GM11168 (cell line): ENCODE measurements at regions not wholly inside any gene's neighbourhood (a gene's known extent, or its start where the extent isn't known, plus 50 kb on each side); places are given as distances from the start of the nearest gene placed in this dataset.
"Not testable (repeated sequence)": the region's sequence is repeated elsewhere in the genome, so short reads cannot be mapped to it uniquely, and the experiment has no call there.

Source experiments
- in situ Hi-C: fragments of 300-500 bp; cut with MboI; formaldehyde crosslinking; loops from one replicate; pipeline ENCODE4 v1.12.0; 2022; ENCODE audit warnings: low sequenced_read_pairs; ENCODE audit not compliant: unreplicated experiment

DNA sequence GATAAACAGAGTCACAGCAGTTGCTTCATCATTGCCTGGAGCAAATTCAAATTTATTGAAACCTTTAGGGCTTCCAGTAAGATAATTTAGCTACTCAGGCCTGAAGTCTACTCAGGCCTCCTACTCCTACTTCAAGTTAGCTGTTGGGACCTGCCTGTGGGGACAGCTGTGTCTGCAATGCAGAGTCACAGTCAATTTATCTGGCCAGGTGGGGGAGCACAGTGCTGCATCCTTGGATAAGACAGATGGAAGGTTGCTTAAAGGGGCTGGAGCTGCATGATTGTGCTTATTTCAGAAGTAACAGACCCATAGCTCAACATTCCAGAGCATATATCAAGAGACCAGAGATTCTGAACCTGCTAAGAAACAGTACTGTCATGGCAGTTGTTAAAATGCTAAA is 932.1 kb downstream of the QKI start:
- in situ Hi-C loops: no loop called here

DNA sequence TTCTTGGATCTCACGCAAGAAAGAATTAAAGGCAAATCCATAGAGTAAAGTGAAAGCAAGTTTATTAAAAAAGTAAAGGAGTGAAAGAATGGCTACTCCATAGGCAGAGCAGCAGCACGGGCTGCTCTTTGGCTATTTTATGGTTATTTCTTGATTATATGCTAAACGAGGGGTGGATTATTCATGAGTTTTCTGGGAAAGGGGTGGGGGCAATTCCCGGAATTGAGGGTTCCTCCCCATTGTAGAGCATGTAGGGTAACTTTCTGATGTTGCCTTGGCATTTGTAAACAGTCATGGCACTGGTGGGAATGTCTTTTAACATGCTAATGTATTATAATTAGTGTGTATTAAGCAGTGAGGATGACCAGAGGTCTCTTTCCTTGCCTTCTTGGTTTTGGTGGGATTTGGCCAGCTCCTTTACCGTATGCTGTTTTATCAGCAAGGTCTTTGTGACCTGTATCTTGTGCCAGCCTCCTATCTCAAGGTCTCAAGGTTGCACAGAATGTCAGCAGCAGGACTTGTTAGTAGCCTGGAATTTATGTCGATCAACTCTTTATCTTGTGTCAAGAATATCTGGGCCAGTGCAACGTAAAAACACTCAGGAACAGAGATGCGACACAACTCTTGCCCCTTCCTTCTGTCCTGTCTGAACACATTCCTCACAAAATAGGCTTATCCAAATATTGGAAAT is 931.4 kb downstream of the QKI start:
- in situ Hi-C loops: no loop called here

DNA sequence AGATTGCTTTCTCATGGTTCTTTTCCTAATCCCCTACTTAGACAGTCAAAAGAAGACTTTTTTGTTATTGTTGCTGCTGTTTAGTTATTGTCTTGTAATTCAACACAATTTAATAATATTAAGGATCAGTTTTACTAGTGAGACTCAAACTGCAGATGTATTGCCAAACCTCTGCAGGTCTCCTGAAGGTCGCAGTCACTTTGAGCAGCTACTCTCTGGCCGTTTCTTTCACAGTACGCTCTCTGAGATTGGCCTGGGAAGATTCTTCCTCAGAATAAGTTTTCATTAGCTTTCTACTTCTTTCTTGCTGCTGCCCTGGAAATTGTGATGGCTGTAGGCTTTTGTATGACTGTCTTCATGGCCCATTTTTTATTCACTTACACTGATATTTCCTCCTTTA is 930.8 kb downstream of the QKI start:
- in situ Hi-C loops: no loop called here

DNA sequence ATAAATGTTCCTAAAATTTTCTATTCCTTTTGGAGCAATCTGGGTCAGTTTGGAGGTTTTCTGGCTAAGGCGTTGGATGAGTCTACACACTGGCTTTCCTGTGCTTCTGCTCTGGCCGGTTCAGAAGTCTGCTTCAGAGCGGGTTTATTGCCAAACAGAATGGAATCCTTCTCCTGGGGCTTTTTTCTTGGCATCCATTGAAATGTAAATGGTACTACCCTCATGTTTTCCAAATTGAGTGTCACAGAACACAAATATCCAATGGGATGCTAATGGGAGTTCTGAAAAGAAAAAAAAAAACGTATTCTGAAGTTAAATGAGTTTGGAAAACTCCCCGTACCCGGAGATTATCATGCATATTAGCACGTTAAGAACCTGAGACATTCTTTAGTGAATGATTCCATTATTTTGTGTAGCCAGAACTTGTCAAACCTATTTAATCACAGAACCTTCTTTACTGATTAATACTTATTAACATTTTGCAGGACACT is 930.3 kb downstream of the QKI start:
- in situ Hi-C loops: no loop called here

DNA sequence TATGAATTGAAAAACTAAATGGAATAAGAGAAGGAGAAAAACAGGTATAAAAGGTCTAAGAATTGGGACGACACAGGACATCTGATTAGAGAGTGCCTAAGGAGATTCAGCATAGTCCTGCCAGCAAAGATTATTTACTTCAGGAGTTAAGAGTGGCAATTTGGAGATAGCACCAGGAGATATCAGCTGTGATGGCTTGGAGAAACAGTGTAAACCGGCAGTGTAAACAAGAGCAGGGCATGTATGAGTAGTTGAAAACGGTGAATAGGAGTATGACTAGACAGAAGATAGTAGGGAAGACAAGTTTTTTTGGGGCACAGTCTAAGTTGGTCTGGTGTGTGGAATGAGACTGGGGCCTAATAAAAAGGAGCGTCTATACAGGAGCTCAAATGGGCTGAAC is 924.9 kb downstream of the QKI start:
- in situ Hi-C loops: not testable (repeated sequence)

DNA sequence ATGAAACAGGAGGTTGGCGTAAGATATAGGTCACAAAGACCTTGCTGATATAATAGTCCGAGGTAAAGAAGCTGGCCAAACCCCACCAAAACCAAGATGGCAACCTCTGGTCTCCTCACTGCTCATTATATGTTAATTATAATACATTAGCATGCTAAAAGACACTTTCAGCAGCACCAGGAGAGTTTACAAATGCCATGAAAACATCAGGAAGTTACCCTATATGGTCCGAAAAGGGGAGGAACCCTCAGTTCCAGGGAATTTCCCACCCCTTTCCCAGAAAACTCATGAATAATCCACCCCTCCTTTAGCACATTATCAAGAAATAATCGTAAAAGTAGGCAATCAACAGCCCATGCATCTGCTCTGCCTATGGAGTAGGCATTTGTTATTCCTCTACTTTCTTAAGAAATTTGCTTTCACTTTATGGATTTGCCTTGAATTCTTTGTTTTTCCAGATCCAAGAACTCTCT is 923.4 kb downstream of the QKI start:
- in situ Hi-C loops: no loop called here

DNA sequence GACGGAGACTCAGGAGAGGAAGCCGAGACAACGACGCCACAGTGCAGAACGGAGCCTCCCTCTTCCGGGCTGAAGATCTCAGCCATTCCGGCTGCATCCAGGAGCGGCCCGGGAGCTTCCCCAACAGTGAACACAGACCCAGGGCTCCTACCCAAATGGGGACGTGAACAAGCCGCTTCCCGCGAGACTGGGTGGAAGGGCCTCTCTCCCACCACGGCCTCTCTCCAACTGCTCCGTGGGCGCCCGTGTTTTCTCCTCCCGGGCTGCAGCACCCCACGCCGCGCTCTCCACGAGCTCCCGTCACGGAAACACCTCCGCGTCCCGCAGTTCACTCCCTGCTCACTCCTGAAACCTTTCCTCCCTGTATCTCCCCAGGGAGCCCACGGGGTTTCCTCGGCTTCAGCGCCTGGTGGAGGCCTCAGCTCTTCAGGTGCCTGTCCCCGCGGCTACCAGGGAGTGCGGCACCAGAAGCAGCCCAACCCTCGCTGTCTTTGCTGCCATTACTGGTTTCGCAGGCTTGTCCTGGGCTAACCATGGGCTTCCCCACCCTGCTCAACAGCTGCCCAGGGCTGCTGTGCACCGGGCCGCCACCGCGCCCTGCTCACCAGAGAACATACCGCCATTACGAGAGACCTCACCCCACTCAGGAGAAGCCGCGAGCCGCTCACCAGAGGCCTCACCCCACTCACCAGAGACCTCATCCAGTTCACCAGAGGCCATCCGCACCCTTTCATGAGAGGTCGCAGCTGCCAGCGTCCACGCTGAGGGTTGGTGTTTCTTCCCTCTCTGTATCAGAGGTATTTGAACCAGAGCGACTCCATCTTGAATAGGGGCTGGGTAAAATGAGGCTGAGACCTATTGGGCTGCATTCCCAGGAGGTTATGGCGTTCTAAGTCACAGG is 922.8 kb downstream of the QKI start:
- in situ Hi-C loops: no loop called here

DNA sequence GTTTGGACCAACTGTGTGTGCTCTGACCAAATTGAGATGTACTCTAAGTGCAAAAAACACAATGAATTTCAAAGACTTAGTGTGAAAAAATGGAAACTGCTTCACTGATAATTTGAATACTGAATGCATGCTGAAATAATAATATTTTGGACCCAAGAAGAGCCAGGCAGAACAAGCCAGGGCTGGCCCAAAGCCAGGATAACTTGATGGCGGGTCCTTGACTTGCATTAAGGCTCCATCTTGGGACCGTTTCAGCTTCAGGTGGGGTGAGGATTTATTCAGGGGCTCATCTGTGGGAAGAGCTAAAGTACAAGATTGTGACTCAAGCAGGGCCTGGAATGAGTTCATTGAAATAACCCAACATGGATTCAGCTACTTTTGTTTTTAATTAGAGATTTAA is 921.9 kb downstream of the QKI start:
- in situ Hi-C loops: no loop called here

DNA sequence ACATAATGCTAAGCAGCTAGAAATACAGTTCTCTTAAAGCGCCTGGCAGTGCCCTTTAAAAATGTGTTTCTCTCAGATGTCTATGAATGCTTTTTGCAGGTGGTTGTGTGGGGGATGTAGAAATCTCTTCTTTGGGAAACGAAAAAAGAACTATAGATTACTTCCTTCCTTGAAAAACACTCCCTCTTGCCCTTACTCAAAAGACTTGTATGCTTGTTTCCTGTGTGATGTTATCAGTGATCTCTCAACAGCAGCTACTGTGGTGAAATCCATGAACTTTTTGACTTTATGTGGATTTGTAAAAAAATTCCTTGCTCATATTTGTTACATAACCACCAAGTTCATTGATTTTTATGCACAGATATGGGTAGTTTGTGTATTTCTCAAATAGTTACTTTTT is 916.5 kb downstream of the QKI start:
- in situ Hi-C loops: no loop called here

DNA sequence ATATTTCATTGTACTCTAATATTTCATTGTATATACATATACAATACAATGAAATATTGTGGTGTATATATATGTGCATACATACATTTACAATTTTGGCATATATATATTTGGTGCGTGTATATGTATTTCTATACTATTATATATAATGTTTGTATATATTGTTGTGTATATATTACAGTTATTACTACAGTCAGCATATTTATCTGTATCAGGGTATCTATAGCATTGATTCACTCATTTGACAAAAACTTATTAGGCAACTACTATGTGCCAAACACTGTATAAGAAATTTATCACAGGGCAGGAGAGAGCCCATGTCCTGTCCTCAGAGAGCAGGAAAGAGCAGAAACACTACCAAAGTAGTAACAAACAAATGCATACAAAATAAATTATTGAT is 910.6 kb downstream of the QKI start:
- in situ Hi-C loops: no loop called here

DNA sequence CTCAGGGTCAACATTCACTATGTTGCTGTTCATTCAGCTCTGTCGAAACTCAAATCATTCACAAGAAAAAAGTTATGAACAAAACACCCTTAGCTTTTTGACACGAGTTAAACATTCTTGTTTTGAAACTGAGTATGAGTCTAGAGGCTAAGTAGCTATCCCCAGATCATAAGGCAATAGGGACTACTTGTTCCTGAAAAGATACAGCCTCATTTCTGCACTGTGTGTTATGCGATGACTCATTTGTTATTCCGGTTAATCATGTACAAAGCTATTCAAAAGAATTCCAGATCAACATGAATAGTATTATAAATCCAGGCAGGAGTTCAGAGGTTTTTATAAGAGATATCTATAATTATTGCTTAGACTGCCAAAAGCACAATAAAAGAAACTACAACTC is 908.0 kb downstream of the QKI start:
- in situ Hi-C loops: no loop called here

DNA sequence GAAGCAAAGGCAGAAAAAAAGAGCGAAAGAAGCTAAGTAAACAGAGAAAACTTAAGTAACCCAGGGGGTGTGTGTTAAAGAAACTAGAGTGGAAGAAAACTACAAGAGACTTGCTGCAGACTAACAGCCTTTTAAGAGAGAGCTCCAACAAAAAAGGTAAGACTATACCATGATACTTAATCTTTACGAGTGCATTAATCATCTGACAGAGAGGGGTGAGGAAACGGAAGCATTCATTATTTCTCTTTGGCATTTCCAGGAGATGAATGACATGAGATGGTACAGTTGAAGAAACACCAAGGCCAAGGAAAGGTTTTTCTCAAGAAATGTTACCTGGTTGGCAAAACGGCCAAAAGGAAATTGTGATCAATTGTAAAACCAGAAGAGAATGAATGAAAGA is 906.8 kb downstream of the QKI start:
- in situ Hi-C loops: no loop called here

DNA sequence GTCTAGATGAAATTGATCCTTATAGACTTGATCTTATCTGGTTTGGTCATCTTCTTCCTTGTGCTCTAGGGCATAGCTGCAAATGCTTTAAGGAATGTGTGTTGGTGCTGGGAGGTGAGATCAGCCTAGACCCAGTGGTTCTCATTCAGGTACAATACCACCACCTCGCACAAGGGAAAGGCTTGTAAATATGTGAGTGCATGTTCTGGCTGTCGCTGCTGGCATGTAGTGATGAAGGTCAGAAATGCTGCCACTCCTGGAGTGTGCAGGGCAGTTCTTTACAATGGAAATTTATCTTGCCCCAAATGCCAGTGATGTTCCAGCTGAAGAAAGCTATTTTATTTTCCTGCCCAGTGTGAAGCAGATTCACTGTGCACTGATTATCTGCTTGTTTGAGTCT is 900.9 kb downstream of the QKI start:
- in situ Hi-C loops: no loop called here

DNA sequence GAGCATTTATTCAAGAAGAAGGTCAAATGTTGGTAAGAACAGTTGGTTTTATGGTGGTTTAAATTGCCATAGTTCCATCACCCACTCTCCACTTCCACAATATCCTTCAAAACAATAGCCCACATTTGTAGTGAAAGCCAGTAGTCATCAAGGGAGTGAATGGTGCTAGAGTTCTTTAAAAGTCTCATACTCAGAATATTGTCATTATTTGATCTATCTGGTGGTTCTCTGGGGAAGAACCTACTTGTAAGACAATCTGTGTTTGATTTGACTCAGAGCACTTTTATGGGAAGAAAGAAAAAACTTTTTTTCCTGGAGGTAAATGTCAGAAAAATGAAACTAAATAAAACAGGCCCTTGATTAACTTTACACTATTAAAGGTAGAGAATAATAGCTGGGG is 893.8 kb downstream of the QKI start:
- in situ Hi-C loops: no loop called here

DNA sequence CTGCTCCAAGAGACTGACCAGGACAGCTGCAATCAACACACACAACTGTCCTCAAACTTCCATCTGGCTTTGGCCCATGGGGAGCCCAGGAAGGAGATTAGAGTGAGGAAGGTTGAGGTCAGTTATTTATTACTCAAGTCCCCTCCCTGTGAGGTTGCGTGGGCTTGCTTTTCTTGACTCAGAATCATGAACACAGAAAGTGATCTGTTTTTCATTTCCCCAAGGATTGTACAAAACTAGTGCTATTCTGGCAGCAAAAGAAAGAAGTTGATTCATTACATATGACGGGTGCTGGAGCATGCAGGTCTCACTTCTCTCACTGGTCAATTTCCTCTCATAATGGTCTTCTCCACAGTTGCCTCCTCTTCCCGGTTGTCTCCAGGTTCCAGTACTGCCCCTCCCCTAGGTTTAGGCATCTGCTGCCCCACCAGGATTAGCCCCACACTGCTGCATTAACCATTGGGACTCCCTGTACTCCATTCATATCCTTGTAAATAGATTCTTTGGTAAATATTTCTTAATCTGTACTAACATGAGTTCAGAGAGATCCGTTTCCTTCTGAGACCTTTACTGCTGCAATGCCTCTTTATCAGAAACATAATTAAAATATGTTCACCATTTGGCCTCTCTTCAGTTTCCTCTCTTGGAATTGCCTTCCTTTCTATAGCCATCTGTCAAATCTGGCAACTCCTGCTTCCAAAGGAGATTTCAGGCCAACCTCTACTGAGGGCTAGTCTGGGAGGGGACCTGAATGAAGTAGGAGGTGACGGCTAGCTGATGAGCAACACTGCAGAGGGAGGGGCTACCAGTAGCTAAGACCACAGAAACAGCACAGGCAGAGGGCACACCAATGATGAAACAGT is 888.8 kb downstream of the QKI start:
- in situ Hi-C loops: no loop called here

DNA sequence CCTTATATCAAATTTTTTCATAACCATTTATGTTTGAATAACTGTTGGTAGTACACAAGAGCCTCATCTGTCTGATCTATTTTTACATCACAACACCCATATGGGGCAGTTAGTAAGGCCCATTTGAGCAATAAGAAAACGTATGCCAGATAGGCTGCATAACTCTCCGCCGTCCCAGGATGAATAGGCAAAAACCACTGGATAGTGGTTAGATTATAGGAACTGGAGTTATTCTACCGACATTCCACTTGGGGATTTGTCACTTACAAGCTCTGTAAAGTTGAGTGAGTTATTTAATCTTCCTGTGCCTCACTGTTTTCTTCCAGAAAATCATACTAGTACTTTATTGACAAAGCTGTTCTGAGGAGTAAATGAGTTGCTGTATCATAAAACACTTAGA is 881.9 kb downstream of the QKI start:
- in situ Hi-C loops: no loop called here

DNA sequence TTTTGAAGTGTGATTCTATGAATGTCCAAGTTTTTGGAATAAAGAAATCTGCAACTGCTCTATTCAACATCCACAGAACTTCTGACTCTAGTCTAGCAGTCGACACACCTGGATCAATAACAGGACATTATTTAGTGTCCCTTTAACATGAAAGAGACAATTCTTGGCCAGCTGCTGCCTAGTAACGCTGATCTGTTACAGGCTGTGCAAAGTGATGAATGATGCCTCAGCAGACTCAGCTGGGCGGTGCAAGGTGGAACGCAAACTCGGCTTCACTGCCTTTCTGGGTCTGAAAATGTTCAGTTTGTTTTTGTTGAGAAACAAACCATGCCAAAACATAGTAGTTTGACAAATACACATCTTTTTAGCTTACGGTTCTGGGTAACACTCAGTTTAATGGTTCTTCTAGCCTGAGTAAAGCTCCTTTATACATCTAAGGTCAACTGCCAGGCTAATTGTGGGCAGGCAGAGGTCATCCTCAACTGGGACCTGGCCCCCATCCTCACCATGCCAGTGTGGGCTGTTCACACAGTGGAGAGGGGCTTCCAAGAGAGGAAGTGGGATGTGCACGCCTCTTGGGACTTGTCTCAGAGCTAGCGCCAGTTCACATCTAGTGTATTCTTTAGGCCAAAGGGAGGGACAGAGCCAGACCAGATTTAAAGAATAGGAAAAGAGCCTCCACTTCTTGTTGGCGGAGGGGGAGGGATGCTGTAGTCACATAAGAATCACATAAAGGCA is 879.7 kb downstream of the QKI start:
- in situ Hi-C loops: no loop called here

DNA sequence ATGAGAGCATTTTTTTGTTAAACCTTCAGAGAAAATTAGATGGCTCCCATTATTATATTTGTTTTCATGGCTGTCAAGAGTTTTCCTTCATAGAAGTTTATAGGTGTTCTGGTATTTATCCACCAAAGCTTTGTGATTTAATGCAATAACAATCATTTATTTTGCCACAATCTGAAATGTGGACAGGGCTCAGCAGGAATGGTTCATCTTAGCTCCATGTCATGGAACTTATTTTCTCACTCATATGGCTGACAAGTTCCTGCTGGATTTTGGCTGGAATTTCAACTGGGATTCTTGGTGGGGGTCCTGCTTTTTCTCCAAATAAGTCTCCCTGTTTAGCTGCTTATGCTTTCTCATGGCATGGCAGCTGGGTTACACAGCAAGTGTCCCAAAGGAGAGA is 876.7 kb downstream of the QKI start:
- in situ Hi-C loops: no loop called here

DNA sequence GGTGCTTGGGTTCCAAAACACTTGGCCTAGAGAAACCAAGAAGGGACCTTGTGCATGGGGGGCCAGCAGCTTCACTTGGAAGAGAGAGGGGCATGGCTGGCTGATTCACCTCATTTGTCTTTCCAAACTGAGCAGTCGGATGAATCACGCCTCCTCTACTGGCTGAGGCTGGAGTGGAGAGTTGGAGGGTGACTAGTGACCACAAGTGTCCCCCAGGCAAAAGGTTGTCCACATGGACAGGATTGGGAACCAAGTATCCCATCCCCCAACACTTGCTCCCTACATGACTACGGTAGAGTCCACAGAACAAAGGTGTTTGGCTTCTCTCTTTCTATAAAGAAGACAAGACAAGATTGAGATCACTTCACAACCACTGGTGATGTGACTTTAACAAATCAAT is 875.6 kb downstream of the QKI start:
- in situ Hi-C loops: no loop called here

DNA sequence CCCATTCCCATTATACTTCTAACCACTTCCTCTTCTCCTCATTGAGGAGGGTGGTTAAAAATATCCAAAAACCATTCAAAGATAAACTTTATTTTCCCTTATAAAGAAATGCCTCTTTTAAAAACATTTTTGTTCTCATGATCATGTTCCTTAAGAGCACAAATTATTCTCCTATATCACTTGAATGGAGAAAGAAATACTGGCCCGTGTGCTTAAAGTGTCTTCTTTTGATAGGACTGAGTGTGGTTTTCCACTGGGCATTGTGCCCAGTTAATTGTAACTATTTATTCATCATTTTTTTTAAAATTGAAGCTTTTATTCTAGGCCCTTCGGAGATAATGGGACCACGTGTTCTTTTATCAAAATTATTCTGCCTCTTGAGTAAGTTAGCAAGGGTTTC is 871.5 kb downstream of the QKI start:
- in situ Hi-C loops: no loop called here
